Stomach (tissue), 4 donors: ENCODE measurements at regions not wholly inside any gene's neighbourhood (a gene's known extent, or its start where the extent isn't known, plus 50 kb on each side); places are given as distances from the start of the nearest gene placed in this dataset.

Experiments
- EP300 ChIP-seq: sonication (generic); formaldehyde crosslinking; IDR thresholded peaks from one replicate; pipeline ENCODE4 v1.6.1; 2017; ENCODE audit warnings: antibody characterized with exemption
- POLR2A ChIP-seq, 4 donors: fragments of 450-650 bp; IDR thresholded peaks; one replicate each; pipeline ENCODE4 v1.6.1; 2016; ENCODE audit warnings: antibody characterized with exemption in 4 of 4, control low read depth in 2 of 4, mild to moderate bottlenecking in 1 of 4, moderate library complexity in 1 of 4
- TF ChIP-seq, protein P1 (sequence below), 7 experiments: fragments of 450-650 bp in 4 of 7; fragments of 200-600 bp in 3 of 7; sonication (generic) in 3 of 7; IDR thresholded peaks; one replicate each; pipeline ENCODE4 v1.5.1; 2016 to 2019; ENCODE audit warnings: antibody characterized with exemption in 7 of 7, control low read depth in 2 of 7, mild to moderate bottlenecking in 1 of 7

DNA sequence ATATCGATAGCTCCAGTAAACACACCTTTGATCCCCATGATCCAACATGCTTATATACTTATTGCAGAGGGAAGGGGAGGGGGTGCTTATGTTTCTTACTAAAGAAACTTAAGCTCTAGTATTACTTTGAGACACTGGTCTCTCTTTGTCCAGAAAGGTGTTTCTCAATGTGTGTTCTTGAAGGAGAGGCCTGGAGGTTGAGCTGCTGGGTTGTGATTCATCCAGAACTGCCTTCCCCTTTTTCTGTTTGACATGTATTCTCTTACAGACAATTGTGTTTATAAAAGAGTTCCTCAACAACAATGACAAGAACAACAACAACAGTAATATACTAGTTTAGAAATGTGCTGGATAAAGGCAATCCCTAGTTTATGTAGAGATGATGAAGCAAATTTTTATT is 516.0 kb upstream of the FAM98A start:
- no peak for TF ChIP-seq POLR2A (IDR thresholded peaks at IDR 0.05)
- TF ChIP-seq, protein P1, sequence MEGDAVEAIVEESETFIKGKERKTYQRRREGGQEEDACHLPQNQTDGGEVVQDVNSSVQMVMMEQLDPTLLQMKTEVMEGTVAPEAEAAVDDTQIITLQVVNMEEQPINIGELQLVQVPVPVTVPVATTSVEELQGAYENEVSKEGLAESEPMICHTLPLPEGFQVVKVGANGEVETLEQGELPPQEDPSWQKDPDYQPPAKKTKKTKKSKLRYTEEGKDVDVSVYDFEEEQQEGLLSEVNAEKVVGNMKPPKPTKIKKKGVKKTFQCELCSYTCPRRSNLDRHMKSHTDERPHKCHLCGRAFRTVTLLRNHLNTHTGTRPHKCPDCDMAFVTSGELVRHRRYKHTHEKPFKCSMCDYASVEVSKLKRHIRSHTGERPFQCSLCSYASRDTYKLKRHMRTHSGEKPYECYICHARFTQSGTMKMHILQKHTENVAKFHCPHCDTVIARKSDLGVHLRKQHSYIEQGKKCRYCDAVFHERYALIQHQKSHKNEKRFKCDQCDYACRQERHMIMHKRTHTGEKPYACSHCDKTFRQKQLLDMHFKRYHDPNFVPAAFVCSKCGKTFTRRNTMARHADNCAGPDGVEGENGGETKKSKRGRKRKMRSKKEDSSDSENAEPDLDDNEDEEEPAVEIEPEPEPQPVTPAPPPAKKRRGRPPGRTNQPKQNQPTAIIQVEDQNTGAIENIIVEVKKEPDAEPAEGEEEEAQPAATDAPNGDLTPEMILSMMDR (IDR thresholded peaks at IDR 0.05), result no peak
- TF ChIP-seq EP300, result no peak
